Fibroblast of lung (primary cell): ENCODE measurements at regions not wholly inside any gene's neighbourhood (a gene's known extent, or its start where the extent isn't known, plus 50 kb on each side); places are given as distances from the start of the nearest gene placed in this dataset.

Source experiments
- DNase-seq, 2 donors: peaks; one replicate each; pipeline versions ENCODE4 v3.0.0 to v3.0.0-alpha.2; 2010; ENCODE audit warnings: low read depth in 2 of 2
- H2AFZ ChIP-seq: 2 replicates; pipeline ENCODE4 v1.5.1; 2012; ENCODE audit warnings: low read length, control low read depth, inconsistent platforms
- H3K27ac ChIP-seq: 2 replicates; pipeline ENCODE4 v1.5.1; 2011; ENCODE audit warnings: low read length, control low read depth; ENCODE audit not compliant: insufficient read depth
- H3K27me3 ChIP-seq: 2 replicates; pipeline ENCODE4 v1.5.1; 2011; ENCODE audit warnings: mild to moderate bottlenecking, low read length; ENCODE audit not compliant: control insufficient read depth, insufficient read depth
- H3K36me3 ChIP-seq: 2 replicates; pipeline ENCODE4 v1.5.1; 2011; ENCODE audit warnings: low read length; ENCODE audit not compliant: control insufficient read depth, insufficient read depth
- H3K4me1 ChIP-seq: 2 replicates; pipeline ENCODE4 v1.5.1; 2011; ENCODE audit warnings: low read length; ENCODE audit not compliant: control insufficient read depth, insufficient read depth; ENCODE audit errors: extremely low read depth
- H3K4me2 ChIP-seq: 2 replicates; pipeline ENCODE4 v1.5.1; 2011; ENCODE audit warnings: low read length, control low read depth; ENCODE audit not compliant: insufficient read depth; ENCODE audit errors: extremely low read depth
- H3K4me3 ChIP-seq, 4 experiments: fragments of 200-600 bp in 1 of 4; sonication (generic) in 1 of 4; replicated peaks in 1 of 4; 2 replicates each; pipeline ENCODE4 v1.5.1; 2011 to 2016; ENCODE audit warnings: low read length in 4 of 4, low read depth in 3 of 4, mild to moderate bottlenecking in 3 of 4, control low read depth in 2 of 4, inconsistent platforms in 1 of 4, mixed read lengths in 1 of 4; ENCODE audit not compliant: insufficient read depth in 1 of 4; ENCODE audit errors: control extremely low read depth in 1 of 4
- H3K79me2 ChIP-seq: 2 replicates; pipeline ENCODE4 v1.5.1; 2012; ENCODE audit warnings: mild to moderate bottlenecking, low read length, inconsistent platforms; ENCODE audit not compliant: control insufficient read depth, insufficient read depth
- H3K9ac ChIP-seq: 2 replicates; pipeline ENCODE4 v1.5.1; 2011; ENCODE audit warnings: mild to moderate bottlenecking, low read length, control low read depth; ENCODE audit not compliant: insufficient read depth
- H3K9me3 ChIP-seq: 2 replicates; pipeline ENCODE4 v1.5.1; 2012; ENCODE audit warnings: low read depth, low read length; ENCODE audit not compliant: control insufficient read depth, insufficient read depth
- H4K20me1 ChIP-seq: 2 replicates; pipeline ENCODE4 v1.5.1; 2011; ENCODE audit warnings: low read length; ENCODE audit not compliant: control insufficient read depth, insufficient read depth; ENCODE audit errors: extremely low read depth
- EZH2 ChIP-seq: IDR thresholded peaks from 2 replicates; pipeline ENCODE4 v1.5.1; 2012; ENCODE audit warnings: low read length, control low read depth, mild to moderate bottlenecking; ENCODE audit errors: missing control alignments
- TF ChIP-seq, protein P1 (sequence below), 2 donors: IDR thresholded peaks in 1 of 2; conservative IDR thresholded peaks in 1 of 2; 1 replicate in 1 of 2; 2 replicates in 1 of 2; pipeline ENCODE4 v1.5.1; 2011 to 2012; ENCODE audit warnings: low read length in 2 of 2, control low read depth in 1 of 2, inconsistent platforms in 1 of 2, low read depth in 1 of 2, mild to moderate bottlenecking in 1 of 2

DNA sequence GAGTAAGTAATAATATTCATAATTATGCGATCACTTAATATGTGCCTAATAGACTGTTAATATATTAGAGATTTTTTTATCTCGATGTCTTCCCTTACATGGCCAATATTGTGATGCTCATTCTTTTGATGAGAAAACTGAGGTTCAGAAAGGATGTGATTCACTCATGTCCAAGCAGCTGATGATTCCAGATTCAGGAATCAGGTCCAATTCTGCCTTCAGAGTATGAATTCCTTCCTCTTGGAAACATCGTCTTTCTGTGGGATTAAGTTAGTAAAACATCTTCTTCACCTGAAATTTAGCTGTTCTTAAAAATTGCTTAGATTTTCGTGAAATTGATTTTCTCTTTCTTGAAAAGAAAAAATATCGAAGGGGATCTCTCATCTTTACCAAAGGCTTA lies 242.5 kb upstream of the RFX3 start:
- H3K27ac ChIP-seq, result no peak overlapping the region
- peak in 1 of 2 donors; percentile 50 for DNase-seq
- no peaks in the 10 kb centered on the region for H3K9me3 ChIP-seq
- H3K4me1 ChIP-seq, result no peaks in the 10 kb centered on the region
- no peak overlapping the region for H3K4me3 ChIP-seq
- TF ChIP-seq EZH2, result no peak
- TF ChIP-seq, protein P1, sequence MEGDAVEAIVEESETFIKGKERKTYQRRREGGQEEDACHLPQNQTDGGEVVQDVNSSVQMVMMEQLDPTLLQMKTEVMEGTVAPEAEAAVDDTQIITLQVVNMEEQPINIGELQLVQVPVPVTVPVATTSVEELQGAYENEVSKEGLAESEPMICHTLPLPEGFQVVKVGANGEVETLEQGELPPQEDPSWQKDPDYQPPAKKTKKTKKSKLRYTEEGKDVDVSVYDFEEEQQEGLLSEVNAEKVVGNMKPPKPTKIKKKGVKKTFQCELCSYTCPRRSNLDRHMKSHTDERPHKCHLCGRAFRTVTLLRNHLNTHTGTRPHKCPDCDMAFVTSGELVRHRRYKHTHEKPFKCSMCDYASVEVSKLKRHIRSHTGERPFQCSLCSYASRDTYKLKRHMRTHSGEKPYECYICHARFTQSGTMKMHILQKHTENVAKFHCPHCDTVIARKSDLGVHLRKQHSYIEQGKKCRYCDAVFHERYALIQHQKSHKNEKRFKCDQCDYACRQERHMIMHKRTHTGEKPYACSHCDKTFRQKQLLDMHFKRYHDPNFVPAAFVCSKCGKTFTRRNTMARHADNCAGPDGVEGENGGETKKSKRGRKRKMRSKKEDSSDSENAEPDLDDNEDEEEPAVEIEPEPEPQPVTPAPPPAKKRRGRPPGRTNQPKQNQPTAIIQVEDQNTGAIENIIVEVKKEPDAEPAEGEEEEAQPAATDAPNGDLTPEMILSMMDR (conservative IDR thresholded peaks at IDR 0.05 in 1 of 2, IDR thresholded peaks at IDR 0.05 in 1 of 2; ENCODE audit: low read depth in 1 of 2, low read length in 2 of 2), result no peak
- H3K36me3 ChIP-seq, result no peaks in the 10 kb centered on the region
- no peak overlapping the region for H2AFZ ChIP-seq
- no peak overlapping the region for H3K9ac ChIP-seq
- H3K4me2 ChIP-seq, result no peak overlapping the region
- H4K20me1 ChIP-seq, result no peaks in the 10 kb centered on the region
- H3K27me3 ChIP-seq, result no peaks in the 10 kb centered on the region
- no peaks in the 10 kb centered on the region for H3K79me2 ChIP-seq

DNA sequence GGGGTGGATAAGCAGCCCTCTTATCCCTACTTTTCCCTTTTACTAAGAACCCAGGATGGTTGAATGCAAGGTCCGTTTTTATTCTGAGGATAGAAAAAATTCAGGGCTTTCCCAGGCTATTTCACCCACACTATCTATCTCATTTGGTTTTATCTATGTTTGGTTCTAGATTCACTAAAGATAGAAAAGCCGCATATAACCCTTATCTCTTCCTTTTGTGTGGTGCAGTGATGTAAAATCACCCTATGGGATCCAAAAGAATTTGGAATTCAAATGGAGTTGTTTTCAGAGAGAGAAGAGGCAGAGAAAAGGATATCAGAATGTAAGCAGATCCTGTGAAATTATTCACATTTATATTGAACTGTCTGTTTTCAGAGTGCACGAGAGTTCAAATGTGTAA lies 236.3 kb upstream of the RFX3 start:
- H3K4me2 ChIP-seq, result no peak overlapping the region
- no peak for TF ChIP-seq EZH2
- TF ChIP-seq, protein P1 (conservative IDR thresholded peaks at IDR 0.05 in 1 of 2, IDR thresholded peaks at IDR 0.05 in 1 of 2; ENCODE audit: low read depth in 1 of 2, low read length in 2 of 2), result no peak
- no peaks in the 10 kb centered on the region for H4K20me1 ChIP-seq
- H3K27me3 ChIP-seq, result no peaks in the 10 kb centered on the region
- DNase-seq, result no peak
- no peaks in the 10 kb centered on the region for H3K79me2 ChIP-seq
- no peak overlapping the region for H3K27ac ChIP-seq
- no peak overlapping the region for H3K9ac ChIP-seq
- H3K4me3 ChIP-seq, result no peak overlapping the region
- H3K36me3 ChIP-seq, result no peaks in the 10 kb centered on the region
- no peaks in the 10 kb centered on the region for H3K4me1 ChIP-seq
- no peak overlapping the region for H2AFZ ChIP-seq
- no peaks in the 10 kb centered on the region for H3K9me3 ChIP-seq

DNA sequence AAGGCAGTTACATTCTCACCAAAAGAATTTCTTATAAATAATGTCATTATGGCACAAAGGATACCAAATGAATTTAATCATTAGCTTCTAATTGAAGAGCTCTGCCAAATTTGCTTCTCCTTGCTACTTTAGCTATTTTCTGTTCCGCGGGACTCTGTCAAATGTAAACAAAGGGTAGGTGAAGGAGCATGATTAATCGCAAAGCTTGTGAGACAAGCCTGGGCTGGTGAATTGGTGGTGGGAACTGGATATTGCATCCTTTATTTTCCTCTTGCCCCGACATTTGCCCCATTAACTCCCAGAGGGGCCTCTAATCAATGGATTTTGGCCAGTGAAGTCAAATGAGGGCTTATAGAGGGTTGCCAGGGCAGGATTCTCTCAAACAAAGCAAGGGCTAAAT lies 234.2 kb upstream of the RFX3 start:
- no peaks in the 10 kb centered on the region for H3K27me3 ChIP-seq
- no peak overlapping the region for H3K4me3 ChIP-seq
- H3K9me3 ChIP-seq, result no peaks in the 10 kb centered on the region
- no peak overlapping the region for H3K9ac ChIP-seq
- peak overlapping the region; percentile 48 for H3K4me2 ChIP-seq
- no peak for TF ChIP-seq EZH2
- TF ChIP-seq, protein P1 (conservative IDR thresholded peaks at IDR 0.05 in 1 of 2, IDR thresholded peaks at IDR 0.05 in 1 of 2; ENCODE audit: low read depth in 1 of 2, low read length in 2 of 2), result no peak
- H3K79me2 ChIP-seq, result no peaks in the 10 kb centered on the region
- DNase-seq, result peak; percentile 28 to 52
- no peak overlapping the region for H2AFZ ChIP-seq
- H4K20me1 ChIP-seq, result no peaks in the 10 kb centered on the region
- no peaks in the 10 kb centered on the region for H3K4me1 ChIP-seq
- H3K36me3 ChIP-seq, result no peaks in the 10 kb centered on the region
- no peak overlapping the region for H3K27ac ChIP-seq
